Spleen (tissue), 11 donors: ENCODE measurements at regions not wholly inside any gene's neighbourhood (a gene's known extent, or its start where the extent isn't known, plus 50 kb on each side); places are given as distances from the start of the nearest gene placed in this dataset.

ENCODE experiments used
- DNase-seq: peaks from one replicate; pipeline ENCODE4 v3.0.0-alpha.2; 2020
- H3K27ac ChIP-seq, 8 donors: fragments of 200-600 bp; sonication (generic) in 7 of 8; 1 replicate in 4 of 8; 2 replicates in 4 of 8; pipeline versions ENCODE4 v1.5.0 to v1.8.0; 2016 to 2021; ENCODE audit warnings: inconsistent platforms in 4 of 8, mild to moderate bottlenecking in 4 of 8, moderate library complexity in 1 of 8
- H3K27me3 ChIP-seq, 7 donors: fragments of 200-600 bp; sonication (generic) in 6 of 7; replicated peaks in 1 of 7; 1 replicate in 4 of 7; 2 replicates in 3 of 7; pipeline versions ENCODE4 v1.5.0 to v1.8.0; 2016 to 2021; ENCODE audit warnings: inconsistent platforms in 3 of 7, mild to moderate bottlenecking in 1 of 7
- H3K36me3 ChIP-seq, 6 donors: fragments of 200-600 bp; sonication (generic) in 5 of 6; 1 replicate in 4 of 6; 2 replicates in 2 of 6; pipeline versions ENCODE4 v1.5.0 to v1.8.0; 2016 to 2021; ENCODE audit warnings: inconsistent platforms in 2 of 6
- H3K4me1 ChIP-seq, 6 donors: fragments of 200-600 bp; sonication (generic) in 5 of 6; 1 replicate in 3 of 6; 2 replicates in 3 of 6; pipeline versions ENCODE4 v1.5.0 to v1.8.0; 2016 to 2021; ENCODE audit warnings: inconsistent platforms in 3 of 6
- H3K4me3 ChIP-seq, 8 donors: fragments of 200-600 bp; sonication (generic) in 7 of 8; 1 replicate in 4 of 8; 2 replicates in 4 of 8; pipeline versions ENCODE4 v1.5.0 to v1.8.0; 2016 to 2021; ENCODE audit warnings: inconsistent platforms in 4 of 8, mild to moderate bottlenecking in 4 of 8, moderate library complexity in 2 of 8
- H3K9me3 ChIP-seq, 8 donors: fragments of 200-600 bp; sonication (generic) in 7 of 8; 1 replicate in 4 of 8; 2 replicates in 4 of 8; pipeline versions ENCODE4 v1.5.0 to v1.8.0; 2016 to 2021; ENCODE audit warnings: inconsistent platforms in 4 of 8
- POLR2A ChIP-seq, 3 donors: fragments of 450-650 bp; IDR thresholded peaks; one replicate each; pipeline ENCODE4 v1.5.1; 2017; ENCODE audit warnings: antibody characterized with exemption in 3 of 3, mild to moderate bottlenecking in 1 of 3
- POLR2AphosphoS5 ChIP-seq, 3 donors: sonication (generic); formaldehyde crosslinking; IDR thresholded peaks; one replicate each; pipeline ENCODE4 v1.5.1; 2017; ENCODE audit warnings: antibody characterized with exemption in 3 of 3
- WGBS, 5 donors: extraction: QIAGEN DNeasy Blood & Tissue Kit in 3 of 5; methylation state at CpG; one replicate each; pipeline versions ENCODE4 v1.1.5 to v1.1.7; 2013 to 2018; 5-methylcytosine and 5-hydroxymethylcytosine counted together
- intact Hi-C: fragments of 100-400 bp; cut with DNase I; formaldehyde crosslinking; loops from one replicate; pipeline ENCODE4 v1.15.0; 2023; ENCODE audit warnings: low total_unique reads
- TF ChIP-seq, protein P1 (sequence below), 11 experiments: fragments of 200-600 bp in 7 of 11; fragments of 450-650 bp in 4 of 11; sonication (generic) in 4 of 11; IDR thresholded peaks in 8 of 11; conservative IDR thresholded peaks in 3 of 11; 1 replicate in 7 of 11; 2 replicates in 4 of 11; pipeline versions ENCODE4 v1.4.0 to v1.8.0; 2016 to 2021; ENCODE audit warnings: antibody characterized with exemption in 11 of 11, inconsistent platforms in 4 of 11, mild to moderate bottlenecking in 1 of 11
- donor health status: healthy with polysubstance abuse.
- donor health status: DM: no; HTN: no; CAD: no; lungs with moderate emphysema.
- donor health status: DM: no; HTN: no; CAD: no.
- donor health status: Bipolar disorder and iron deficiency.
- donor health status: healthy.
- donor health status: DM: no; HTN: no; CAD: no.
- donor health status: DM: yes; HTN: yes; CAD: no.

DNA sequence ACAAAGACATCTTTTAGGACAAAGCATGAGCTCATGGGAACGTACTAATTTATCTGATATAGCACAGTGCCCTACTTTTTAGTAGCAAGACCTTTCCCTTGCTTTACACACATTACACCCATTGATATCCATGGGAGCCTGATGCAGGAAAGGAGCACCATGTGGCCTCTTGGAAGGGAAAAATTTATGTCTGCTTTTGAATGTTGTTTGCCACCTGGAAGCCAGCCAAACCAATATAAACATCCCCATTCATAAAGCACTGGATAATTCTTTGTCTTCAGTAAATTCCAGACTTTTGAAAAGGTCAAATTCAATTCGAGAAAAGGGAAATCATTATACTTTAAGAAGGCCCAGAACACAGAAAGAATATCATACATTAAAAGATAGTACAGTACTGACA is 152.3 kb upstream of the BEND6 start:
- Histone ChIP-seq H3K4me3 (no peak overlapping the region), H3K9me3 (no peaks in the 10 kb centered on the region), H3K27ac (no peak overlapping the region), H3K4me1 (peaks cover 0 to 5% (median 0%) of the 10 kb centered on the region in 6 donors), H3K27me3 (no peaks in the 10 kb centered on the region), H3K36me3 (no peaks in the 10 kb centered on the region)
- TF ChIP-seq POLR2AphosphoS5 (IDR thresholded peaks at IDR 0.05) (no peak), POLR2A (IDR thresholded peaks at IDR 0.05) (no peak)
- TF ChIP-seq, protein P1, sequence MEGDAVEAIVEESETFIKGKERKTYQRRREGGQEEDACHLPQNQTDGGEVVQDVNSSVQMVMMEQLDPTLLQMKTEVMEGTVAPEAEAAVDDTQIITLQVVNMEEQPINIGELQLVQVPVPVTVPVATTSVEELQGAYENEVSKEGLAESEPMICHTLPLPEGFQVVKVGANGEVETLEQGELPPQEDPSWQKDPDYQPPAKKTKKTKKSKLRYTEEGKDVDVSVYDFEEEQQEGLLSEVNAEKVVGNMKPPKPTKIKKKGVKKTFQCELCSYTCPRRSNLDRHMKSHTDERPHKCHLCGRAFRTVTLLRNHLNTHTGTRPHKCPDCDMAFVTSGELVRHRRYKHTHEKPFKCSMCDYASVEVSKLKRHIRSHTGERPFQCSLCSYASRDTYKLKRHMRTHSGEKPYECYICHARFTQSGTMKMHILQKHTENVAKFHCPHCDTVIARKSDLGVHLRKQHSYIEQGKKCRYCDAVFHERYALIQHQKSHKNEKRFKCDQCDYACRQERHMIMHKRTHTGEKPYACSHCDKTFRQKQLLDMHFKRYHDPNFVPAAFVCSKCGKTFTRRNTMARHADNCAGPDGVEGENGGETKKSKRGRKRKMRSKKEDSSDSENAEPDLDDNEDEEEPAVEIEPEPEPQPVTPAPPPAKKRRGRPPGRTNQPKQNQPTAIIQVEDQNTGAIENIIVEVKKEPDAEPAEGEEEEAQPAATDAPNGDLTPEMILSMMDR (IDR thresholded peaks at IDR 0.05 in 8 of 11, conservative IDR thresholded peaks at IDR 0.05 in 3 of 11): no peak
- intact Hi-C loops: no loop called here
- WGBS, 5 donors: 33 to 54% (median 49%) methylated on average over 2 of the region's 2 CpGs
- no peak for DNase-seq

DNA sequence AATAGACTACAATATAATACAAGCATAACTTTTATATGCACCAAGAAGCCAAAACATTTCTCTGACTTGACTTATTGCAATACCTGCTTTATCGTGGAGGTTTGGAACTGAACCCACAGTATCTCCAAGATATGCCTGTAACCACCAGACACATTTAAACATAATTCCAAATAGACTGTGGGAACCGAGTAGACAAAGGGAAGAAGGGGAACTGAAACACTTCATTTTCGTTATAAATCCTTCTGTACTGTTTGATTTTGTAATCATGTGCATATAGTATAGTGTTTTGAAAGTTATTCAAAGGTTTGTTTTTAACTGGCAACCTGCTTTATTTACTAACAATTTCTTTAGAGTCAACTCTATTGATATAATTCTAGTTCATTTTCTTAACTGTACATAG is 154.9 kb upstream of the BEND6 start:
- intact Hi-C loops: no loop called here
- 47 to 73% (median 53%) methylated on average over 3 of the region's 3 CpGs for WGBS, 5 donors
- no peaks in the 10 kb centered on the region for H3K36me3 ChIP-seq
- no peaks in the 10 kb centered on the region for H3K9me3 ChIP-seq
- TF ChIP-seq, protein P1 (IDR thresholded peaks at IDR 0.05 in 8 of 11, conservative IDR thresholded peaks at IDR 0.05 in 3 of 11): no peak
- TF ChIP-seq POLR2AphosphoS5 (IDR thresholded peaks at IDR 0.05) (no peak), POLR2A (IDR thresholded peaks at IDR 0.05) (no peak)
- no peak overlapping the region for H3K27ac ChIP-seq
- no peak for DNase-seq
- peaks cover 0 to 15% (median 8%) of the 10 kb centered on the region in 6 donors for H3K4me1 ChIP-seq
- H3K27me3 ChIP-seq: no peaks in the 10 kb centered on the region
- no peak overlapping the region for H3K4me3 ChIP-seq

DNA sequence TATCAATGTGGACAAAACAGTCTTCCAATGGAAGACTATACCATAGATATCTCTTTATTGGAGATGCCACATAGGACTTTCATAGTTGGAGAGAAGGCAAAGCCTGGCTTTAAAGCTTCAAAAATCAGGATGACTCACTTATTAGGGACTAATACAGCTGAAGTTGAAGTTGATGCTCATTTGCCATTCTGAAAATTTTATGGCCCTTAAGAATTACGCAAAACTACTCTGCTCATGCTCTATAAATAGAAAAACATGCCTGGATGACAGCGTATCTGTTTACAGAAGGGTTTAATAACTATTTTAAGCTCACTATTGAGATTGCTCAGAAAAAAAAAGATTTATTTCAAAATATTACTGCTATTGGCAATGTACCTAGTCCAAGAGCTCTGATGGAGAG is 155.5 kb upstream of the DST start:
- H3K36me3 ChIP-seq: no peaks in the 10 kb centered on the region
- no peak for TF ChIP-seq POLR2AphosphoS5 (IDR thresholded peaks at IDR 0.05)
- no peak for TF ChIP-seq POLR2A (IDR thresholded peaks at IDR 0.05)
- TF ChIP-seq, protein P1 (IDR thresholded peaks at IDR 0.05 in 8 of 11, conservative IDR thresholded peaks at IDR 0.05 in 3 of 11): no peak
- H3K9me3 ChIP-seq: no peaks in the 10 kb centered on the region
- H3K4me3 ChIP-seq: no peak overlapping the region
- no peak for DNase-seq
- 70 to 93% (median 82%) methylated on average over 2 of the region's 2 CpGs for WGBS, 5 donors
- H3K27me3 ChIP-seq: no peaks in the 10 kb centered on the region
- peaks cover 0 to 13% (median 8%) of the 10 kb centered on the region in 6 donors for H3K4me1 ChIP-seq
- intact Hi-C loops: no loop called here
- no peak overlapping the region for H3K27ac ChIP-seq

DNA sequence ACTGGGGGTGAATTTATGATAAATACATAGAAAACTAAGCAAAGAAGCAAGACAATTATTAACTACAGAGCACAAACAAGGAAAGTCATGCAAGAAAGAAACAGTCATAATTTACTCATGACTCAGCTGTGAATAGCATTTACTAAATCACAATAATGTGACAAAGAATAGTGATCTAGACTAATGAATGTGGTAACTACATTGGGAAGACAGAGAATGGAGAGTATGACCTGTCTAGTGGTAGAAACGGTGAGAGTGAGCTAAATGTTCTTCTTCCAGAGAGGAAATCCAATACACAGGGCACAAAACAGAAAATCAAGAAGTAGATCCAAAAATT is 153.5 kb upstream of the DST start:
- Histone ChIP-seq H3K4me1 (peaks cover 0 to 10% (median 6%) of the 10 kb centered on the region in 6 donors), H3K27me3 (no peaks in the 10 kb centered on the region), H3K36me3 (no peaks in the 10 kb centered on the region), H3K9me3 (no peaks in the 10 kb centered on the region), H3K27ac (no peak overlapping the region), H3K4me3 (no peak overlapping the region)
- WGBS, 5 donors: 63 to 84% (median 69%) methylated on average over 1 of the region's 1 CpG
- DNase-seq: no peak
- intact Hi-C loops: no loop called here
- TF ChIP-seq, protein P1 (IDR thresholded peaks at IDR 0.05 in 8 of 11, conservative IDR thresholded peaks at IDR 0.05 in 3 of 11): no peak
- TF ChIP-seq POLR2AphosphoS5 (IDR thresholded peaks at IDR 0.05) (no peak), POLR2A (IDR thresholded peaks at IDR 0.05) (no peak)
